IMR-90 (cell line): ENCODE measurements at regions not wholly inside any gene's neighbourhood (a gene's known extent, or its start where the extent isn't known, plus 50 kb on each side); places are given as distances from the start of the nearest gene placed in this dataset.

Experiments
- CEBPB ChIP-seq: IDR thresholded peaks from 2 replicates; pipeline ENCODE4 v1.6.1; 2012; ENCODE audit warnings: low read depth, low read length, improper control_type of control experiment
- MAFK ChIP-seq: IDR thresholded peaks from 2 replicates; pipeline ENCODE4 v1.6.1; 2012; ENCODE audit warnings: low read depth, low read length, improper control_type of control experiment
- MAZ ChIP-seq: IDR thresholded peaks from 2 replicates; pipeline ENCODE4 v1.6.1; 2012; ENCODE audit warnings: low read depth, mild to moderate bottlenecking, low read length, improper control_type of control experiment, moderate library complexity, borderline replicate concordance
- MXI1 ChIP-seq: IDR thresholded peaks from 2 replicates; pipeline ENCODE4 v1.6.1; 2012; ENCODE audit warnings: low read depth, mild to moderate bottlenecking, low read length, moderate library complexity, borderline replicate concordance
- NFE2L2 ChIP-seq: fragments of 150-350 bp; IDR thresholded peaks from 2 replicates; pipeline ENCODE4 v1.6.1; 2016; ENCODE audit warnings: low read depth, mild to moderate bottlenecking, low read length
- POLR2A ChIP-seq: IDR thresholded peaks from 2 replicates; pipeline ENCODE4 v1.6.1; 2012; ENCODE audit warnings: mild to moderate bottlenecking, low read depth, low read length
- RAD21 ChIP-seq: IDR thresholded peaks from 2 replicates; pipeline ENCODE4 v1.6.1; 2012; ENCODE audit warnings: low read length, improper control_type of control experiment
- RFX5 ChIP-seq: IDR thresholded peaks from 2 replicates; pipeline ENCODE4 v1.8.0; 2012; ENCODE audit warnings: low read depth, mild to moderate bottlenecking, low read length, moderate library complexity
- TF ChIP-seq, protein P1 (sequence below): conservative IDR thresholded peaks from 2 replicates; pipeline ENCODE4 v1.5.1; 2012; ENCODE audit warnings: mild to moderate bottlenecking, low read depth, low read length, improper control_type of control experiment
- TF ChIP-seq, protein P2 (sequence below): fragments of 150-350 bp; IDR thresholded peaks from 2 replicates; pipeline ENCODE4 v1.6.1; 2017; ENCODE audit warnings: mild to moderate bottlenecking, antibody characterized with exemption, low read length, low read depth

- TF ChIP-seq, protein P1, sequence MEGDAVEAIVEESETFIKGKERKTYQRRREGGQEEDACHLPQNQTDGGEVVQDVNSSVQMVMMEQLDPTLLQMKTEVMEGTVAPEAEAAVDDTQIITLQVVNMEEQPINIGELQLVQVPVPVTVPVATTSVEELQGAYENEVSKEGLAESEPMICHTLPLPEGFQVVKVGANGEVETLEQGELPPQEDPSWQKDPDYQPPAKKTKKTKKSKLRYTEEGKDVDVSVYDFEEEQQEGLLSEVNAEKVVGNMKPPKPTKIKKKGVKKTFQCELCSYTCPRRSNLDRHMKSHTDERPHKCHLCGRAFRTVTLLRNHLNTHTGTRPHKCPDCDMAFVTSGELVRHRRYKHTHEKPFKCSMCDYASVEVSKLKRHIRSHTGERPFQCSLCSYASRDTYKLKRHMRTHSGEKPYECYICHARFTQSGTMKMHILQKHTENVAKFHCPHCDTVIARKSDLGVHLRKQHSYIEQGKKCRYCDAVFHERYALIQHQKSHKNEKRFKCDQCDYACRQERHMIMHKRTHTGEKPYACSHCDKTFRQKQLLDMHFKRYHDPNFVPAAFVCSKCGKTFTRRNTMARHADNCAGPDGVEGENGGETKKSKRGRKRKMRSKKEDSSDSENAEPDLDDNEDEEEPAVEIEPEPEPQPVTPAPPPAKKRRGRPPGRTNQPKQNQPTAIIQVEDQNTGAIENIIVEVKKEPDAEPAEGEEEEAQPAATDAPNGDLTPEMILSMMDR: no peak
- TF ChIP-seq MAZ (no peak), POLR2A (no peak), MXI1 (no peak), NFE2L2 (no peak), RAD21 (no peak), RFX5 (no peak), CEBPB (no peak), MAFK (no peak)
- TF ChIP-seq, protein P2, sequence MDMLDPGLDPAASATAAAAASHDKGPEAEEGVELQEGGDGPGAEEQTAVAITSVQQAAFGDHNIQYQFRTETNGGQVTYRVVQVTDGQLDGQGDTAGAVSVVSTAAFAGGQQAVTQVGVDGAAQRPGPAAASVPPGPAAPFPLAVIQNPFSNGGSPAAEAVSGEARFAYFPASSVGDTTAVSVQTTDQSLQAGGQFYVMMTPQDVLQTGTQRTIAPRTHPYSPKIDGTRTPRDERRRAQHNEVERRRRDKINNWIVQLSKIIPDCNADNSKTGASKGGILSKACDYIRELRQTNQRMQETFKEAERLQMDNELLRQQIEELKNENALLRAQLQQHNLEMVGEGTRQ: no peak
Observed at GRCh38 chr2:106956879-106957278, 70.9 kb upstream of the ST6GAL2 start.
